Activated CD8-positive, alpha-beta memory T cell treated with anti-CD3 and anti-CD28 coated beads for 4 hours (primary cell): ENCODE measurements at regions not wholly inside any gene's neighbourhood (a gene's known extent, or its start where the extent isn't known, plus 50 kb on each side); places are given as distances from the start of the nearest gene placed in this dataset.

Source experiments
- DNase-seq, 2 donors: peaks; one replicate each; pipeline ENCODE4 v3.0.0-alpha.2; 2020; ENCODE audit warnings: low read depth in 2 of 2

- DNase-seq: no peak
Observed at GRCh38 chr17:33475594-33475993, 182.5 kb upstream of the ASIC2 start.

- no peak for DNase-seq
Observed at GRCh38 chr17:33481652-33482051, 188.6 kb upstream of the ASIC2 start.

- no peak for DNase-seq
Observed at GRCh38 chr17:33482636-33483035, 189.5 kb upstream of the ASIC2 start.

DNA sequence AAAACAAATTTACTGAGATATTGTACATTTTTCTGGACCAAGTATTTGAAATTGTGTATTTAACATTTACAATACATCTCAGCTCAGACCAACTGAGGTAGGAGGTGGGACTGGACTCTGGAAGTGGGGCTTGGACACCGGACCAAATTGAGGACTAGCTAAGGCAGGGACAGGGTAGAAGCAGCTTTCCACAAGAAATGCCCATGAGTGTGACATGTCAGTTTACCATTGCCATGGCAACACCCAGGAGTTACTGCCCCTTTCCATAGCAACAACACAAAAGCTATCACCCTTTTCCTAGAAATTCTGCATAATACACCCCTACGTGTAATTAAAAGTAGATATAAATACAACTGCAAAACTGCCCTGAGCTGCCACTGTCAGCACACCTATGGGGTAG lies 191.5 kb upstream of the ASIC2 start:
- DNase-seq: no peak

GRCh38 chr17:33486135-33486885 lies 193.2 kb upstream of the ASIC2 start:
- no peak for DNase-seq

DNA sequence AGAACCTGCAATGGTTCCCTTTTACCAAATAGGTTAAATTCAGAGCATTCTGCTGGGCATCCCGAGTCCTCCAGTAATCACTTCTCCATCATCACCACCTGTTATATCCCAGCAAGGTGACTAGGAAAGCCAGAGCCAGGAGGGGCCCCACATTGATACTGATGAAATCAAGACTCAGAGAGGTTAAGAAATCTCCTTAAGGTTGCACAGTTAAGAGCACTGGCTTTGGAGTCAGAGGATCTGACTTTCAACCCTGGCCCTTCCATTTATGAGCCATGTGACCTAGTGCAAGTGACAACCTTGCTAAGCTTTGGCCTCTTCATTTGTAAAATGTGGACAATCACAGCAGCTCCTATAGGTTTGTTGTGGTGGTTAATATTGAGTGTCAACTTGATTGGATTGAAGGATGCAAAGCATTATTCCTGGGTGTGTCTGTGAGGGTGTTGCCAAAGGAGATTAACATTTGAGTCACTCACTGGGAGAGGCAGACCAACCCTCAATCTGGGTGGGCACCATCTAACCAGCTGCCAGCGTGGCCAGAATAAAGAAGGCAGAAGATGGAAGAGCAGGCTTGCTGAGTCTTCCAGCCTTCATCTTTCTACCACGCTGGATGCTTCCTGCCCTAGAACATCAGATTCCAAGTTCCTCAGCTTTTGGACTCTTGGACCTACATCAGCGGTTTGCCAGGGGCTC lies 194.2 kb upstream of the ASIC2 start:
- DNase-seq: no peak

DNA sequence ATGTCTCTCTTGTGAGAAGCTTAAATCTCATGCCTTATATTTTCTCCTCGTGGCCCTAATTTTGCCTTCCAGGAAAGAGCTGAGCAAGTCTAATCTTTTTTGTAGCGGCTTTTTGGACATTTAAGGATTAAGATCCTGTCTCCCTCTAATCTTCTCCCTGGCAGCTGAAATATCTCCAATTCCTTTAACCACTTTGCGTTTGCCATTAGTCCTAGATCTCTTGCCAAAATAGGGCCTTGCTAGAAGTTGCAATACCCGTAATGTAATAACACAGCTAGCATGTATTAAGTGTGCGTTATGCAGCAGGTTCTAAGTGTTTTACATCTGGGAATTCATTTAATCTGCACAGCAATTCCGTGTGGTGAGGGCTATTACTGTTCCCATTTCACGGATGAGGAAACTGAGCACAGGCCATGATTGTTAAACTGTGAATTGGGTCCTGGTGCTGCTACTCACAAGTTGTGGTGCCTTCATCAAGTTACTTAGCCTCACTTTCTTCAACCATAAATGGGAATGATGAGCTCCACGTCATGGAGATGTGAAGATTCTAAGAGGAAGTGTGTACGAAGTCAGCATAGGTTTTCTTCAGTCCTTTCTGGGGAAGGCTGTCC lies 198.9 kb upstream of the ASIC2 start:
- no peak for DNase-seq

DNA sequence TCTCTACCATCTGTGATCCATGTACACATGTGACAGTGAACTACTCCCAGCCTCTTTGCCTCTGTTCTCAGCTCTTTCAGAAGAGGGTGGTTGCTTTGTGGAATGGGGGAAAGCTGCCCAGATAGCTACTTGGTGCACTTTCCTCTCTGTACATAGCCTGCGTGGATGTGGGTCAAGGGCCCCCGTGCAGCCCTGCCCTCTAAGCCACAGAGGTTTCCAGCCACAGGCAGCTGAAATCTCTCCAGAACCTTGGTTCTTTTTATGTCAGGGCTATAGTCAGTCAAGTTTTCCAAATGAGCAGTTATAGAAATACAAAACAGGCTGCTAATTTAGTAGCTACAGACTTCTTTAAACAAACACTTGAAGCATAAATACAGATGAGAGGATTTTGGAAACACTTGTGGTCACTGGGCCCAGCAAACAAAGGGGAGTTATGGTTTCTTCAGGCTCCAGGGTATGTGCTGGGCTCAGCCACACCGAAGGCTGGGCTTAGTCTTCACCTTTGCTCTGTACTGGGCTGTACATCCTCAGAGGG lies 199.7 kb upstream of the ASIC2 start:
- DNase-seq: no peak

- no peak for DNase-seq
Observed at GRCh38 chr17:33493566-33493965, 200.5 kb upstream of the ASIC2 start.

GRCh38 chr17:33494151-33494550 lies 201.1 kb upstream of the ASIC2 start:
- DNase-seq: no peak

- no peak for DNase-seq
Observed at GRCh38 chr17:33497623-33498022, 204.5 kb upstream of the ASIC2 start.

DNA sequence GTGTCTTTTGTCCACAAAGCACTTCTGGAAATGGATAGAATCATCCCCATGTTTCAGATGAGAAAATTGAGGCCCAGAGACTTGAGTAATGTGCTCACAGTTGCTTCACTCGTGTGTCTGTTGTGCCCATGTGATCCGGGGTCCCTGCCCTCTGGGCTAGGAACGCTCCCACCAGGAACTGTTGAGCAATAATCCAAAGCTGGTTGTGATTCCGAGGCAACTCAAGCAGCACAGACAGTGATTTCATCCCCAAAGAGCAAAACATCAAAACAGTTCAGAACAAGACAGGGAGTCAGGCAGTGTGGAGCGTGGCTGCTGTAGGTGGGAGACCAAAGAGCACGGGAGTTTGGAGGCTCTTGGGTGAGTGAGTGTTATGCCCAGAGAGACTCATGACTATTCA lies 205.0 kb upstream of the ASIC2 start:
- no peak for DNase-seq

GRCh38 chr17:33499040-33499439 lies 205.9 kb upstream of the ASIC2 start:
- DNase-seq: no peak

GRCh38 chr17:33500151-33500550 lies 207.1 kb upstream of the ASIC2 start:
- DNase-seq: no peak

GRCh38 chr17:33501185-33501584 lies 208.1 kb upstream of the ASIC2 start:
- DNase-seq: no peak

DNA sequence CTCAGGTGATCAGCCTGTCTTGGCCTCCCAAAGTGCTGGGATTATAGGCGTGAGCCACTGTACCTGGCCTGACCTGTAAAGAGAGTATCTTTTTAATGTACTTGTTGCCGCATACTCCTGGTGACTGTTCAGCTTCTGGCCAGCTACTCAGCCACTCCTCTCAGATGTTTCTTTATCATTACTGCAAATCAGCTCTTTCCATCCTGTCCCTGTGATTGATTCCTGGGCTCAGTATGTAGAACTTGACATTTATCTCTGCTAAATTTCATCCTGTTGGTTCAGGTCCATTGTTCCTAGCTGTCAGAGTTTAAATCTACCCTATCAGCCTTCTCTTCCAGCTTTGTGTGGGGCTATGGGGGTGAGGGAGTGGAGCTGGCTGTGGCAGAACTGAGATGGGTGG lies 211.5 kb upstream of the ASIC2 start:
- no peak for DNase-seq

GRCh38 chr17:33506889-33507650 lies 214.0 kb upstream of the ASIC2 start:
- no peak for DNase-seq

GRCh38 chr17:33508215-33508614 lies 215.1 kb upstream of the ASIC2 start:
- no peak for DNase-seq

DNA sequence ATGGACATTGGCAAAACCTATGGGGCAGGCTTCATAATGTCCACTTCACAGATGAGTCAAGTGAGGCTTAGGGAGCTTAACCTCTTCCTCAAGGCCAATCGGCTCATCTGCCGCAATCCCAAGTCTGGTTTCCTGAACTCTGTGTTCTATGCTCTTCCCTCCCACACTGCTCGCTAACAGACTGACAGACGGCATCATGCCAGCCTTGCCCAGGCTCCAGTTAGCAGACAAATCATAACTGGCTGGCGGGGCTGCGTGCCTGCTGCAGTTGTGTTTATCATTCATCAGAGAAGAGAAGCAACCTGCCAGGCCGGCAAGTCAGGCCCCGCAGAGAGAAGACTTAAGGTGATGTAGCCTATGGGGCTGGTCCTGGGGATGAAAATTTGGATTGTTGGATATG lies 216.2 kb upstream of the ASIC2 start:
- DNase-seq: no peak

- DNase-seq: no peak
Observed at GRCh38 chr17:33511670-33512069, 218.6 kb upstream of the ASIC2 start.

GRCh38 chr17:33512113-33512512 lies 219.0 kb upstream of the ASIC2 start:
- no peak for DNase-seq

GRCh38 chr17:33513769-33514168 lies 220.7 kb upstream of the ASIC2 start:
- no peak for DNase-seq
